A549 (cell line): ENCODE measurements at regions not wholly inside any gene's neighbourhood (a gene's known extent, or its start where the extent isn't known, plus 50 kb on each side); places are given as distances from the start of the nearest gene placed in this dataset.

Experiments
- JUNB ChIP-seq: fragments of >200 bp; sonication (Bioruptor Twin); formaldehyde crosslinking; IDR thresholded peaks from 2 replicates; pipeline ENCODE4 v1.6.1; 2016
- TF ChIP-seq, protein P1 (sequence below): fragments of 200-600 bp; sonication (generic); IDR thresholded peaks from 2 replicates; pipeline ENCODE4 v1.6.1; 2016; ENCODE audit warnings: antibody characterized with exemption, mild to moderate bottlenecking, moderate library complexity

DNA sequence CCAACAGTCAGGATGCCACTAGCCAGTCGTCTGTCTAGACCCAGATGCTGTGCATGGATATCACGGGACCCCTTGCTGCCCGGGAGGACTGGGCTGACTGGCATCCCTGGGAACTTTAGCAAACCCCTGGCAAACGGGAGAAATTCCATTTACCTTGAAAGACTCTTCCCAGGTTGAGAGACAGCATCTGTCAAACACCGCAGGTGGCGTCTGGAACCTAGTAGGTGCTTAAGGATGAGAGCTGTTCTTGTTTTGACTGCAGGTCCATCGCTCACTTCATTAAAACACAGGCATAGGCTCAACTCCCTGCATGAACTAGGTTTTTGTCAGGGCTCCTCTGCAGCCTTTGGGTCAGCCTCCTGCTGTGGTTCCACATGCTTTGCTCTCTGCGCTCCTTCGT is 546.3 kb downstream of the BCL11B start:
- TF ChIP-seq, protein P1, sequence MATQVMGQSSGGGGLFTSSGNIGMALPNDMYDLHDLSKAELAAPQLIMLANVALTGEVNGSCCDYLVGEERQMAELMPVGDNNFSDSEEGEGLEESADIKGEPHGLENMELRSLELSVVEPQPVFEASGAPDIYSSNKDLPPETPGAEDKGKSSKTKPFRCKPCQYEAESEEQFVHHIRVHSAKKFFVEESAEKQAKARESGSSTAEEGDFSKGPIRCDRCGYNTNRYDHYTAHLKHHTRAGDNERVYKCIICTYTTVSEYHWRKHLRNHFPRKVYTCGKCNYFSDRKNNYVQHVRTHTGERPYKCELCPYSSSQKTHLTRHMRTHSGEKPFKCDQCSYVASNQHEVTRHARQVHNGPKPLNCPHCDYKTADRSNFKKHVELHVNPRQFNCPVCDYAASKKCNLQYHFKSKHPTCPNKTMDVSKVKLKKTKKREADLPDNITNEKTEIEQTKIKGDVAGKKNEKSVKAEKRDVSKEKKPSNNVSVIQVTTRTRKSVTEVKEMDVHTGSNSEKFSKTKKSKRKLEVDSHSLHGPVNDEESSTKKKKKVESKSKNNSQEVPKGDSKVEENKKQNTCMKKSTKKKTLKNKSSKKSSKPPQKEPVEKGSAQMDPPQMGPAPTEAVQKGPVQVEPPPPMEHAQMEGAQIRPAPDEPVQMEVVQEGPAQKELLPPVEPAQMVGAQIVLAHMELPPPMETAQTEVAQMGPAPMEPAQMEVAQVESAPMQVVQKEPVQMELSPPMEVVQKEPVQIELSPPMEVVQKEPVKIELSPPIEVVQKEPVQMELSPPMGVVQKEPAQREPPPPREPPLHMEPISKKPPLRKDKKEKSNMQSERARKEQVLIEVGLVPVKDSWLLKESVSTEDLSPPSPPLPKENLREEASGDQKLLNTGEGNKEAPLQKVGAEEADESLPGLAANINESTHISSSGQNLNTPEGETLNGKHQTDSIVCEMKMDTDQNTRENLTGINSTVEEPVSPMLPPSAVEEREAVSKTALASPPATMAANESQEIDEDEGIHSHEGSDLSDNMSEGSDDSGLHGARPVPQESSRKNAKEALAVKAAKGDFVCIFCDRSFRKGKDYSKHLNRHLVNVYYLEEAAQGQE = no peak
- no peak for TF ChIP-seq JUNB
